ENCODE measurements at regions not wholly inside any gene's neighbourhood (a gene's known extent, or its start where the extent isn't known, plus 50 kb on each side); places are given as distances from the start of the nearest gene placed in this dataset.
A peak's percentile ranks its signal among the peaks of the same experiment; 100 is the strongest.

GRCh38 chr3:127097072-127097405, 95.9 kb upstream of the PRR23E start:
- H3K36me3 ChIP-seq, result no peaks in the 10 kb centered on the region
- no peaks in the 10 kb centered on the region for H3K4me1 ChIP-seq (ENCODE audit: insufficient read depth)
- TF ChIP-seq CTCF (IDR thresholded peaks at IDR 0.05) (no peak), EP300 (IDR thresholded peaks at IDR 0.05) (no peak), POLR2A (IDR thresholded peaks at IDR 0.05) (no peak)
- intact Hi-C loops (cut with DNase I), result no loop called here
- no peak overlapping the region for H3K27ac ChIP-seq
- DNase-seq, result peak in 1 of 5 donors; percentile 21
- no peaks in the 10 kb centered on the region for H3K9me3 ChIP-seq
- no peak overlapping the region for H3K4me3 ChIP-seq
- 78 to 96% (median 82%) methylated on average over 4 of the region's 4 CpGs for WGBS, 3 donors
- H3K27me3 ChIP-seq, result no peaks in the 10 kb centered on the region

- intact Hi-C loops (cut with DNase I), result no loop called here
- no peaks in the 10 kb centered on the region for H3K27me3 ChIP-seq
- peak in 1 of 5 donors; percentile 15 for DNase-seq
Measured at GRCh38 chr3:127097481-127097880, 95.5 kb upstream of the PRR23E start.

DNA sequence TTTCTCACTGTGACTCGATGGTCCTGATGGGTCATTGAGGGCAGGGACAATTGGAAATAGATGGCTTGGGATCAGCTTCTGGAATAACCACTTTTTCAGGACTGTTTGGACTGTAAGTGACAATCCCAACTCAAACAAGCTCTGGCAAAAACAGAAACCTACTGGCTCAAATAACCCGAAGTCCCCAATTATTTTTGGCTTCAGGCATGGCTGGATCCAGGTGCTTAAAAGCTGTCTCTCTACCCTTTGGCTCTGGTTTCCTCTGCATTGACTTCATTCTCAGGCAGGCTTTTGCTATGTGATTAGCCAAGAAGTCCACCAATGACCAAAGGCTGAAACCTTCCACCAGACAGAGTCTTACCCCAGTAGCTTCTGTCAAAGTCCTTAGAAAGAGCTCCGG, 92.9 kb upstream of the PRR23E start:
- TF ChIP-seq EP300 (IDR thresholded peaks at IDR 0.05), result no peak
- TF ChIP-seq CTCF (IDR thresholded peaks at IDR 0.05), result no peak
- no peak for TF ChIP-seq POLR2A (IDR thresholded peaks at IDR 0.05)
- Histone ChIP-seq H3K9me3 (no peaks in the 10 kb centered on the region), H3K27ac (no peak overlapping the region), H3K4me3 (no peak overlapping the region), H3K27me3 (no peaks in the 10 kb centered on the region), H3K36me3 (no peaks in the 10 kb centered on the region), H3K4me1 (ENCODE audit: insufficient read depth) (no peaks in the 10 kb centered on the region)
- intact Hi-C loops (cut with DNase I), result no loop called here
- no peak for DNase-seq
- 81 to 87% (median 84%) methylated on average over 3 of the region's 3 CpGs for WGBS, 3 donors

More at GRCh38 chr3:127097481-127097880, 95.5 kb upstream of the PRR23E start:
- Histone ChIP-seq H3K4me3 (no peak overlapping the region), H3K27ac (no peak overlapping the region), H3K9me3 (no peaks in the 10 kb centered on the region), H3K4me1 (ENCODE audit: insufficient read depth) (no peaks in the 10 kb centered on the region), H3K36me3 (no peaks in the 10 kb centered on the region)
- no peak for TF ChIP-seq POLR2A (IDR thresholded peaks at IDR 0.05)
- TF ChIP-seq CTCF (IDR thresholded peaks at IDR 0.05), result no peak
- no peak for TF ChIP-seq EP300 (IDR thresholded peaks at IDR 0.05)
- WGBS, 3 donors, result 70 to 77% (median 75%) methylated on average over 3 of the region's 3 CpGs

DNA sequence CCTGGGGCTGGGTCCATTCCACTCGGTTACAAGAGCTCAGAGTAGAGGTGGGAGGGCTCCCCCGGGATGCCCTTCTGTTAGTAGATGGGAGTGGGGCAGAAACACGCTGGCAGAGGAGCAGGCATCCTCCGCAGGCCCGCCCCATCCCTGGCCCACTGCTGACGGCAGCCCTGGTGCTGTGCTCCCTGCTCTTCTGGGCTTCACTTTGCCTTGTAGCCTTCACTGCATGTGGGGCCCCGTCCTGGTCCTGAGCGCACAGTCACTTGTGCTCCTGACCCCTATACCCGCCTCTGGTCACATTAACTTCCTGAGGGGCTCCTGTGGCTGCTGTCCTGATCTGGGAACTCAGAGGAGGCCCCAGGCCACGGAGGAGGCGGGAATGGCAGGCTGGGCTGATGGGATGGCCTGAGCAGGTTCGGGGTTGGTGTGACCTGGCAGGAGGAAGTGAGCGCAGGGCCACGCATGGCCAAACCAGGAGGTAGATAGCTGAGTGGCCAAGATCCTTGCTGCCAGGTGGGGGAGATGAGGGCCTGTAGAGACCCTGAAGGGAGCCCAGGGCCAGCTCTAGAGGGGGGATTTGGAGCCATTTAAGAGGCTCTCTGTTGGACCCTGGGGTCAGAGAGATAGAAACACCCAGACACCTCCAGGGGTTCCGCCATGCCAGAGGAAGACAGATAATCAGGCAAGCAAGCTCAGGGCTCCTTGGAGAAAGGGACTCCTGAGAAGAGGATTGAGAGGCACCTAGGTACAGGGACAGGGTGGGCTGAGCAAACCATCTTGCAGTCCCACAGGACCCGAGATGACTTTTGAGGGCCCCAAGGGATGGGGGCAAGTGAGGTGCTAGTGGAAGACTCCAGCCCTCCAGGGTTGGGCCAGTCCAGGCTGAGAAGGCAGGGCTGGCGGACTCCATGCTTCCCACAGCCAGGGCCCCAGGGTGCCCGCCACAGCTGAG, 92.2 kb upstream of the PRR23E start:
- Histone ChIP-seq H3K4me3 (no peak overlapping the region), H3K4me1 (ENCODE audit: insufficient read depth) (no peaks in the 10 kb centered on the region), H3K36me3 (no peaks in the 10 kb centered on the region), H3K27ac (no peak overlapping the region), H3K9me3 (no peaks in the 10 kb centered on the region), H3K27me3 (no peaks in the 10 kb centered on the region)
- no peak for TF ChIP-seq POLR2A (IDR thresholded peaks at IDR 0.05)
- WGBS, 3 donors, result 75 to 79% (median 77%) methylated on average over 18 of the region's 18 CpGs
- DNase-seq, result no peak
- intact Hi-C loops (cut with DNase I), result no loop called here

All from ovary (tissue), 7 donors.